GM18519 (cell line): ENCODE measurements at regions not wholly inside any gene's neighbourhood (a gene's known extent, or its start where the extent isn't known, plus 50 kb on each side); places are given as distances from the start of the nearest gene placed in this dataset.

Experiments
- ATAC-seq: cut with Tn5 transposase; IDR thresholded peaks from one replicate; pipeline ENCODE4 v1.9.1; 2021; ENCODE audit warnings: mild to moderate bottlenecking, moderate library complexity; ENCODE audit not compliant: unreplicated experiment, low FRiP score

DNA sequence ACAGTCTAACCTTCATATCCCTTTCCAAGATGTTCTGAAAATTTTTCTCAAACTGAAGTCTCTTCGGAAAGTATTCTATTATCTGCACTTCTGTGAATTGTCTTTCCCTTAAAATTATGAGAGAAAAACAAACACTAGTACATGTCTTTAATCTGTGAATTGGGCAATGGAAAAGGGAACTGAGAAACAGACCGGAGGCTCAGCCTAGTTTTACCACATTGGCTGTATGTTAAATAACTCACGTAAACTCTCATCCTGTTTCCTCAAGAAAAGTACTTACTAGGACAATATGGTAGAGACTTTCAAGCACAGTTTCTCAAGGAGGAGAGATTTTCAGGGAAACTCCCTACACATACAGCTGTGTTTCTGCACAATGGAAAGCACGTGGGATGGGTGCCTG is 982.2 kb upstream of the SEMA6D start:
- ATAC-seq: peak; percentile 51

GRCh38 chr15:46751303-46751702 is 966.0 kb upstream of the SEMA6D start:
- no peak for ATAC-seq

GRCh38 chr15:46753946-46754345 is 963.4 kb upstream of the SEMA6D start:
- ATAC-seq: no peak

DNA sequence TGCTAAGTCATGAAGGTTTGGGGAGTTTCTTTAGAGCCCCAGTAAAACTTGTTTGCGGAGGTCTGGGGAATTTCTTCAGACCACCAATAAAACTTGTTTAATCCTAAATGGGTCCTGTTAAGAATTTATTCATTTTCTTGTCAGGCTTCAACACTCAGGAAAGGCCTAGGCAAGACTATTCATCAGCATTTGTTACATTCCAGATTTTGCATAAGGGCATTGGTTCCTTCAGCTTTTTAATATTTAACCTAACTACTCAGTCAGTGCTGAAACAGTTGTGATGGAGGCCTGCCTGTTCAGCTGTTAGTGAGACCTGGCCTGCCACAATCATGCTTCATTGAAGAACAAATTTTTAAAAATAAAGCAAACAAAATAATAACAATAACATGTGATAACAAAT is 954.2 kb upstream of the SEMA6D start:
- ATAC-seq: no peak

- ATAC-seq: no peak
These were observed 952.5 kb upstream of the SEMA6D start for GRCh38 chr15:46764851-46765250.

DNA sequence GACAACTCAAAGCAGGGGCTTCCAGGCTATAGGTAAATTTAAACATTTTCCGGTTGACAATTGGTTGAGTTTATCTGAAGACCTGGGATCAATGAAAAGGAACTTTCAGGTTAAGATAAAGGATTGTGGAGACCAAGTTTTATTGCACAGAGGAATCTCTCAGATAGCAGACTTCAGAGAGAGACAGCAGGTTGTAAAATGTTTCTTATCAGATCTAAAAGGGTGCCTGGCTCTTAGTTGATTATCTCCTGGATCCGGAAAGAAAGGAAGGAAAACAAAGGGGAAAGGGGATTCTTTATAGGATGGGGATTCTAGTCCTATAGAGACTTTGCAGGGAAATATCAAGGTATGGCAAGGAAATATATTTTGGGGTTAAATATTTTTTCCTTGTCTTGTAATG is 951.3 kb upstream of the SEMA6D start:
- ATAC-seq: no peak

GRCh38 chr15:46768287-46768686 is 949.0 kb upstream of the SEMA6D start:
- no peak for ATAC-seq

DNA sequence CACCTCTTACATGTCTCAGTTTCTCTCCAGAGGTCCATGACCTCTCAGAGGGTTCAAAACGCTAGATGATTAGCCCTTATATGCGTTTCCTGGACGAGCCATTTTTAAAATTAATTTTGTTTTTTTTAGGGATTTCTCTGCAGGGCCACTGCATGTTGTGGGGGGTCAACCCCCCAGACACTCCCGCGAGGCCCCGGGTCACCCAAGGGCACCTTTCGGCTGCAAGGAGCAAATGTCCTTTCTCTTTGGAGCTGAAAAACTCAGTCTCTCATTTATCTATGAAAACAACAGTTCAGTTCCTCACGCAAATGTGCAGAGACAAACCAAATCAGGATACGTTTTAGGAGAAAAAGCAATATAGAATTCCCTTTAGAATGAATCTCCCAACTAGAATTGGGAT is 944.3 kb upstream of the SEMA6D start:
- ATAC-seq: no peak

DNA sequence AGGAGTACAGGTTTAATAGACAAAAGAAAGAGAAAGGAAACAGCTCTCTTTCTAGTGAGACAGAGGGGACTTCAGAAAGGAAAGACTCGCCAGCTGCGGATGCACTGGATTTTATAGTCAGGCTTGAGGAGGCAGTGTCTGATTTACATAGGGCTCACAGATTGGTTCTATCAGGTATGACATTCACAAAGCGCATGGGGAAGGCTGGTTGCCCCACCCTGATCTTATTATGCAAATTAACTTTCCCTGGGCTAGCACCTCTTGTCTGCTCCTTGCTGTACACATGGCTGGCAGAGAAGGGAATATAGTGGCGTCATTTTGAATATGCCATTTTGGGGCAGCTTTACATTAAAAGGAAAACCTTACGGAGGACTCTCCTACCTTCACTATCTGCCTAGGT is 938.4 kb upstream of the SEMA6D start:
- no peak for ATAC-seq

DNA sequence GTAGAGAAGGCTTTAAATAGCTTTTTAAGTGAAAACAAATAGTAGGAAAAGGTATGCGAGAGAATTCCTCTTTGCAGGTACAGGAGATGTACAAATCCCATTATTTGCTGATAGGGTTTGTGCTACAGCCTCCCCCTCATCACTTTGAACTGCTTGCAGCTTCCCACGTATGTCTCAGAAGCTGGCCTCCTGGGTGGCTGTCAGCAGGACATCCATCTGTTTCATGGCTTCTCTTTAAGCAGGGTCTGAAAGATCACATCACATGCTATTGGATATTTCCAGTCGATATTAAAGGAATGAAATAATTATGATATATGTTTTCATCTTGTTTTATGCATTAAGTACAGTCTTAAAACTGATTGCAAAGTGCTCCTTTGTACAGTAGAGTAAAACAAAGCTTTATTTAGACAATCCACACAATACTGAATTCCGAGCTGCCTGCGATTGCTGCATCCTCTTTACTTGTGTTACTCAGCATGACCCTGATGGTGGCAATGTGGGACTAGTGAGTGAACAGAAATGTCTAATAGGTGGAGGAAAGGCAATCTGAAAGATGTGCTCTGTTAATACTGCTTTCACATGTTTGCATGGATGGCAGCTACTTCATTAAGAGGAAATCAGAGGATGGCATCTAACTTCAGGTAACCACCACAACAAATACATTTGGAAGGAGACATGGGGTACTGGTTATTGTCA is 930.6 kb upstream of the SEMA6D start:
- ATAC-seq: no peak

DNA sequence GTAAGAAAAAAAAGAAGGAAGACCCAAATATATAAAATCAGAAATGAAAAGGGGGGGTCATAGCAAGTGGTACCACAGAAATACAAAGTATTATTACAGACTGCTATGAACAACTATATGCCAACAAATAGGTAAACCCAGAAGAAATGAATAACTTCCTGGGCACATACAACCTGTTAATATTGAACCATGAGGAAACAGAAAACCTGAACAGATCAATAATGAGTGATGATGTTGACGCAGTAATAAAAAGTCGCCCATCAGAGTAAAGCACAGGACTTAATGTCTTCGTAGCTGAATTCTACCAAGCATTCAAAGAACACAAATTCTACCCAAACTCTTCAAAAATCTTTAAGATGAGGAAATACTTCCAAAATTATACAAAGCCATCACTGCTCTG is 921.6 kb upstream of the SEMA6D start:
- ATAC-seq: no peak

GRCh38 chr15:46808834-46809233 is 908.5 kb upstream of the SEMA6D start:
- no peak for ATAC-seq

DNA sequence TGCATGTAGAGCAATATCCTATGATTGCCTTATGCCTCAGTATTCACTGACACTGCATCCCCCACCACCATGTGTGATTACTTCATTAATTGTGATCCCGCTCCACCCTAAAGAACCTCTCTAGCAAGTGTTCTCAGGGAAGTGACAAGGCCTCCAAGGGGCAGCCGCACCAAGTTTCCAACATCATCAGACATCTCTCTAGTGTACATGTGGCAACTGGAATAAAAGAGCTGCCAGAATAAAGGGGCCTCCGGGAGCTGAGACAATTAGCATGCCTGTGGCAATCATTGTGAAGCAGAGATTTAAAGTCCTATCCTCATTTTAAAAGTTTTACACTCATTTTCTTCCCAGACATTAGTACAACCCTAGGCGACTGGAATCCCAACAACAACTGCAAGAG is 902.1 kb upstream of the SEMA6D start:
- ATAC-seq: no peak

GRCh38 chr15:46815765-46816164 is 901.5 kb upstream of the SEMA6D start:
- no peak for ATAC-seq

DNA sequence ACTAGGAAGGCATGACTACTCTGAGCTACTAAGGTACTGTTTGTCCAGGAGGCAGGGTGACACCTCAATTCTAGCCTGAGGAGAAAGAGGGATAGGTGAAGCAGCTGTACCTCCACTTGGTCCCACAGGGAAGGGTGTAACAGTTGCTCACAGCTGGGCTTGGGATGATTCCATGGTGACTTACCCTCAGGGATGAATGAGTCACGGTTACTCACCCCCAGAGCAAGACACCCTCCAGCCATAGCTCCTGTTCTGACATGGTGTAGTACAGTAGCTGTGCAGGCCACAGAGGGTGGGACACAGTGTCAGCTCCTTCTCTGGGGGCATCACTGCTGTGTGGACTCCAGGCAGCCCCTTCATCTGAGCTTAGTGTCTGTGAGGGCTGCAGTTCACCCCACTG is 868.6 kb upstream of the SEMA6D start:
- ATAC-seq: no peak

DNA sequence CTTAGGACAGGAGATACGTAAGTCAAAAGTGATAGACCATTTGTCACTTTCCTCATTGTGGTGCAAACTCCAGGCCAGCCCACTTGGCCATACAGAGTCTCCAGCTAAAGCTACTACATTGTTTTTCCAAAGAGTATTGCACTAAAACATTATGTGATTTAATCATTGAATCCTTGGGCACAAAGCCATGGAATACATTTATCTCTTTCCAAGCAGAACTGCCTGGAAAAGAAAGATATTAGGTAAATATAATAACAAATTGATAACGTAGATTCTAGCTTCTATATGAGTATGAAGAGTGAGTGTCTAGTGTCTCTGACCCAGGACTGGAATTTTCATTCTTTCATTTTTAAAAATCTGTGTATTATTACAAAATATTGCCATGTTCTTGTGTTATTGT is 863.7 kb upstream of the SEMA6D start:
- no peak for ATAC-seq

GRCh38 chr15:46854564-46854963 is 862.7 kb upstream of the SEMA6D start:
- ATAC-seq: no peak

- no peak for ATAC-seq
These were observed 861.9 kb upstream of the SEMA6D start for GRCh38 chr15:46855388-46855787.

DNA sequence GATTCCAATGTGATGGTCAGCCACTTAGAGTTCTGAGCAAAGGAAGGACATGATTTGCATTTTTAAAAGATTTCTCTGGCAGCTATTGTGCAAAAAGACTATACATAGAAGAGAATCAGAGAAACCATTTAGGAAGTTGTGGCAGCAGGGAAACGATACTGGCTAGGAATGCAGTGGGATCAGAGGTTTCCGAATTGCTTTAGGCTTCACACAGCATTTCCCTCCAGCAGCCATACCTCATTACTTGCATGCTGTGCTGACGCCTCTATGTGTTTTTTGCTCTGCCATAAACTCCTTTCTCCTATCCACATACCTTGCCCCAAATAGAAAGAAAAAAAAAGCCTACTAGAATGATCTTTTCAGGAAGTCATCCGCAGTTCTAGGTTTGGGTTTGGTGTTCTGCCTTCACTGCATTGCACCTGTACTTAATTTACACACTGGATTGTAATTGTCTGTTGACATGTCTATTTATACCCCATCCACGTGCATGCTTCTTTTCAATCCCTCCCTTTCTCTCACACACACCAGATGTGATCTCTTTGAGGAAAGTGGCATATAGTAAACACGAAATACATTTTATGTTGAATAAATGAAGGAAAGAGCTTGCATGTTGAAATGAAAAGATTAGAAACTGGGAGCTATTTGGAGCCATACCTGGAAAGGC is 860.3 kb upstream of the SEMA6D start:
- no peak for ATAC-seq

- ATAC-seq: no peak
These were observed 859.2 kb upstream of the SEMA6D start for GRCh38 chr15:46858150-46858549.

GRCh38 chr15:46861796-46862195 is 855.5 kb upstream of the SEMA6D start:
- no peak for ATAC-seq

DNA sequence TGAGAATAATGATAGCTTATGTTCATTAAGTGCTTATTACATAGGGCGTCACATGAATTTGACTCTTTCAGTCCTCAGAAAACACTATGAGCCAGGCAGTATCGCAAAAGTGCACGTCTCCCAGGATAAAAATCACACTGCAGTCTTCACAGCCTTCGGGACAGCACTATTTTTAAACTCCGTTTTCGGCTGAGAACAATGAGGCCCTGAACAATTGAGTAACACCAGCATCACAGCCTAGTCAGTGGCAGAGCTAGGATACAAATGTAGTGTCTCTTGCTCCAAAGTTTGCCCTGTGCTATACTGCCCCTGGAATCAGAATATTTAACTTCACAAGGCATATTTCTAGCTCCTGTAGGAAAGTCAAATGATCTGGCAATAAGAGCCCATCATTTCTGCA is 852.1 kb upstream of the SEMA6D start:
- ATAC-seq: no peak
